ENCODE measurements at regions not wholly inside any gene's neighbourhood (a gene's known extent, or its start where the extent isn't known, plus 50 kb on each side); places are given as distances from the start of the nearest gene placed in this dataset.

DNA sequence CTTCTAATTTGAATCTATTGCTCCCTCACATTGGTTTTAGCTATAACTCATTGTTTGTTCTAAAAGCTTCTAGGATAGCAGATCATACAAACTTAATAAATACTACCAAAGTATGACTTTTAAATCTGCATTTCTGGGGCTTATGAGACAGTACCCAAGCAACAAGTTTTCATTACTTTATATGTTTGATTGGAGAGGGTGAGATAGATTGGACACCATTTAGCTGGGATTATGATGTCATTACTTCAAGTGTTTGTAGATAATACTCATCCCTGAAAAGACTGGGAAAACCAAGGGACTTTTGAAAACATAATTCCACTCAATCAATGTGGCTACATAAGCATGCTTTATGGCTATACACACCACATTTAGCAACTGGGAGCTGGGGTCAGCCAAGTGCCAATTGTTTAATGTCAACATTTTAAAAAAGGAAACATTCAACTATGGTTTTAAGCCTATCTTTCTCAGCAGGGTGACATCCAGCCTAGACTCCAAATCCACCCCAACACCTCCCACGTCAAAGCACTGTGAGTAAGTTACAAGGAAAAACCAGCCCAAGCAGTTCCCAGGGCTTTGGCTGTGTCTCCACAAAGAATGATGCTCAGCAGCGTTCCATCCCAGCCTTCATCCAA is 119.9 kb downstream of the ETAA1 start:
- DNase-seq = no peak

DNA sequence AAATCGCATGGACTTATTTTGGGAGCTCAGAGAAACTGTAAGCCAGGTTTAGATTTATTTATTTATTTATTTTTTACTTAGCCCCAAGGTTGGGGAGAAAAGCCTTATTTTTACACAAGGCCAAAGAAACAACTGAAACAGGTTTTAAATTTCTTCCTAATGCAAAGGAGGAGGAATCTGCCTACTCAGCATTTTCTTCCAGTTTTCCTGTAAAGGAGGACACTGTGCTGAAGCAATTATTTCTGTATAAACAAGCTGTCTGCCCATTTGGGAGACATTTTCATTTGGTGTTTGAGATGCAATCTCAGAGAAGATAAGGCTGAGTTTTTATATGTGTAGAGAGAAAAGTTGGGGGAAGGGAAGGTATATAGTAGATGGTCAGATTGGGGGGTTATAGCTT is 125.0 kb downstream of the ETAA1 start:
- no peak for DNase-seq

DNA sequence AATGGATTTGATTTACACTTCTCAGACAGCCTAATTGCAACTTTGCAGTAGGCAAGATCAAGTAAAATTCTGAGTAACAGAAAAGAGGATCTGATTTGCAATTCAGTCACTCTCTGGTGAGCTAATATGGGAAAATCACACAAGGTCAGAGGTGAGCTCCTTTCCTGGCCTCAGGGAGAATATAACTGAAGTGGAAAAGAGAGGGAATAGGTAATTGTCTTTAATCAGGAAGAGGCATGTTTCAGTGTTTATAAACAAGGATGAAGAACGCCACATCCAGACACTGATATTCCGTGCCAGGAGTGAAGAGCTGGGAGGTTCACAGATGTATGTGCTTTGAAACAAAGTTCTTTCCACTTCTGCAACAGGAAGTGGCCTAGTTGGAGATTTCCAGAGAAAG is 127.1 kb downstream of the ETAA1 start:
- no peak for DNase-seq

DNA sequence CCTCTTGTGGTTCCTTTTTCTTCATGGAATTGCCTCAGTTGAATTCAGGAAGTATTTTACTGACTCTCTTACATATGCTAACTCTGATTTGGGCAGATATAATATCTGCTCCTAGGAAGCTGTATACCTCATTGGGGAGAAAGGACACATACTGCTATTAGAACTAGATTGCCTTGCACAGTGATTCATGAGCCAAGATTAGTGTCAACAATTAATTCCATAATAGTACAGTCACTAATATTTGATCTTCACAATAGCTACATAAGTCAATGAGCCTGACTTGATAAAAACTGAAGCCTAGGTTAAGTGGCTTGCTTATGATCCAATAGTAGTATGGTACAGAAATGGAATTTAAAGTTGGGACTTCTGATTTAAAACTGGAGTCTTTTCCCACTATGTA is 127.6 kb downstream of the ETAA1 start:
- no peak for DNase-seq

DNA sequence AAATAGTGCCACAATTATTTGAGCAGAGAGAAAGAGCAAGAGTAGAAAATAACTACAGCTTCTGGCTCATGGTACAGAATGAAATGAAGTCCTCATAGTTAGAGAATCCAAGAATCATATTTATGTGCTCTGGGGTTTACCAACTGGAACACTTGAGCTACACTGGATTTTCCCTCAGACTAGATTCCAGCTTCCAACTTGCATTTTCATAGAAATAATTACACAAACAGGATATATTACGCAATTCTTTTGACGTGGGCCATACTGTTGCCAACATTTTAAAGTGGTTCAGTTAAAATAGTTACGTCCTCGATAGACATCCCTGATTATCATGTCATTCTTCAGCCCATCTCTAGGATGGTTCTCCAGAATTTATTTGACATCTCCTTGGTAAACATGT is 129.2 kb downstream of the ETAA1 start:
- DNase-seq = no peak

DNA sequence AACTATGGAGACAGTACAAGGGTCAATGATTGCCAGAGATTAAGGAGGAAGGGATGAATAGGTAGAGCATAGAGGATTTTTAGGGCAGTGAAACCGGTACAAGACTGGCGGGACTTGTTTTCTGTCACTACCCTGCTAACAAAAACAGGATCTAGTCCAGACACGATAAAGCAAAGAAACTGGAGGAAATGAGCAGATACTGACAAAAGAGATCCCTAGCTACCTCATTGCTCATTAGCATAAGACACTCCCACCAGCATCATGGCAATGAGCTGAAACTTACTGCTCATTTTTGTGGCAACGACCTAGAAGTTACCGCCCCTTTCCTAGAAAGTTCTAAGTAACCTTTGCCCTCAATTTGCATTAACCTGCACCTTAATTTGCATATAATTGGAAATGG is 131.2 kb downstream of the ETAA1 start:
- DNase-seq = no peak

DNA sequence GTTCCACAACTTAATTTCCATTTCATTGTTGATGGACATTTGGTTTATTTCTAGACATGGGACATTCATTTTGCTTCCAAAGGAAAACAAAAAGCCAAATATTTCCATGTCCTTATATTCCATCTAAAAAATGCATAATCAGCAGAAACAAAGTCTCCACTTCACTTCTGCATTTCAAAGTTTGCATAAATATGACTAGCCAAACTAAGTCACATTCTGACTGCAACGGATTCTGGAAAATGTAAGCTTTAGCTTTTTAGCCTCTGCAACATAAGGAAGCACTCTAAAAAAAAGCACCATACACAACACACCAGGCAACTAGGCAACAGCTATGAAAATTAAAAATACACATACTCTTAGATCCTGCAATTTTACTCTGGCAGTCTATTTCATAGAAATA is 135.3 kb downstream of the ETAA1 start:
- no peak for DNase-seq

DNA sequence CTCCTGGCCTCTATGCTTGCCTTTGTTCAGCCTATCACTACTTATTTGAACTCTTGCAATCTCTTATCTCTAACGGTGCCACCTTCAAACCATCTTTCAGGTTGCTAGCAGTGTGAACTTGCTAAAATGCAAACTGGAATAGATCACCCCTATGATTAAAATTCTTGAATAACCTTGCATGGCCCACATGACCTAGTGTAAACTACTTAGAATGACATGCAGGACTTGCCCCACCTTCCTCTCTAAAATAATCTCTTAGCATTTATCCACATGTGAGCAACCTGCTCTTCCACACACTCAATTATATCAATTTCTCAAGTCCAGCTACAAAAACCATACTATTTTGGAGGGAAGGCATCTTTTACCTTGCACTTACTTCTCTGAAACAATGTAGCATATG is 137.6 kb downstream of the ETAA1 start:
- DNase-seq = no peak

DNA sequence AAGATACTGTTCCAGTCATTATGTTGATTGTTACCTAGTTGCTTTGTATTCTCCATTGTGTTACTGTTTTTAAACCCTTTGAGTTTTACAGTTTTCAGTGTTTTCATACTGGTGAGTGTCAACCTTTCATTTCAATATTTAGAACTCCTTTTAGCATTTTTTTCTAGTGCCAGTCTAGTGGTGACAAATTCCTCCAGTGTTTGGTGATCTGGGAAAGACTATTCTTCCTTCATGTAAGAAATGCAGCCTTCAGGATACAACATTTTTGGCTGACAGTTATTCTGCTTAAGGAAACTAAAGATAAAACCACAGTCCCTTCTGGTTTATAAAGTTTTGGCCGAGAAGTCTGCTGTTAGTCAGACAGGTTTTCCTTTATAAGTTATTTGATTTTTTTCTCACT is 143.8 kb downstream of the ETAA1 start:
- no peak for DNase-seq

DNA sequence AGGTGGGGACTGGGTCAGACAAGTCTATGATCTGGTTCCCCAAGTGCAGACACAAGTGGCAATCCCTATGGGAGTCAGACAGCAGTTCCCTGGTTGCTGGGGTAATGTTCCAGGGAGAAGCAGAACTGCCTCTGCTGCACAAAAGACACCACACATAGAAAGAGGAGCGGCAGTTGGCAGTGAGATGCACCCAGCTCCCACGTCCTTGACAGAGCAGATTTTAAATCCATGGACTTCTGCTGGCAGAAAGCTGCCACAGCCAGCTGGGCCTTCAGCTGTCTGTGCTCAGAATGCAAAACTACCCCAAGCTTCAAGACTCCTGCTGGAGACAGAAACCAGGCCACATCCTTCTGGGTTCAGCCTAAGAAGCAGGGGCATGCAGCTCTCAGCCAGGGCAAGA is 147.2 kb downstream of the ETAA1 start:
- DNase-seq = no peak

DNA sequence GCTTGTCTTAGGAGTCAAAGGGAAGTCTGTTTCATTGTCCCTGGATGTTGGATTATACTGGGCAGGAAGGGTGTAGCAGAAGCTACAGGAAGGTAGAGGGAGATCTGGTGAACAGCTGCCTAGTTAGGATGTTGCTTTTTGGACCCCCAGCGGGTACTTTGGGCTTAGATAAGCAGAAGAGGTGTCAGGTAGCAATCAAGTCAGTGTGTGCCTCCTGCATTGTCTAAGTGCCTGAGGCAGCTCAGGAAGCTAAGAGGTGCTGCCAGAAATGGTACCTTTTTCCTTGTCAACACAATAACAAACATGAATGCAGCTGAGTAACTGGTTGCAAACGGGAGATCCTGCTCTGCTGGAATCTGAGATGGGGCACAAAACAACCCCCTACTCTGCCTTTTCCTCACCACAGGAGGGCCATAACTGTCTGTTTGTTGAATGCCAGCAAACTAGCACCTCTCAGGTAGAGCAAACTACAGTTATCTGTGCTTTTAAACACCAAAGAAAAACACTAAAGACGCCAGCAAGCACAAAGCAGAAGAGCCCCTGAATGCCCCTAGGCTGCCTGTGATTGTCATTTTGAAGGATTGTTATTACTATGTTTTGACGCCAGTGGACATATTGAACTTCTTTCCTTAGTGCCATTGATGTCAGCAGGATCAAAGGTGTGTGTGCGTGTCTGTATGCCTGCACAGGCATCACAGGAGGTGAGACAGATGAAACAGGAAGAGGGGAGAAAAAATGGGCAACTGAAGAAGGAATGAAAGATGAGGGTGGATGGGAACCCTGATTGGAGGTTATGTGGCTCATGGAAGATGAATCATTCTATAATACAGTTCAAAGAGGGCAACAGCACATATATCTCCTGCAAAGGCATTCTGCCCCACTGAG is 151.4 kb downstream of the ETAA1 start:
- DNase-seq = no peak

DNA sequence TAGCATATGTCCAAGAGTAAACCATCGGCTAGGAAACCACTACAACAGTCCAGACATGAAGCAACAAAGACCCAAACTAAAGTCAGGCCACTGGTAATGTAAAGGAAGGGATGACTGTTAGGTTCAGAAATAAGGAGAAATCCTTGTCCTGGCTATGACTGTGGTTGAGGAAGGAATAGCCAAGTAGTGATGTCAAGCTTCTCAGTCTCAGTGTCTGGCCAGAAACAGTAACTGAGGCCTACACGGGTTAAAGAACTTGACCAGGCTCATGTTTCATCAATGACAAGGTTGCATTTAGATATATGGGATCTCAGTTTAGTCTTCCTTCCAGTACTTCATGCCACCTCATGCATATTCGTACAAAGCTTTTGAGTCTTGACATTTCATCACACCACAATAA is 162.0 kb downstream of the ETAA1 start:
- no peak for DNase-seq

DNA sequence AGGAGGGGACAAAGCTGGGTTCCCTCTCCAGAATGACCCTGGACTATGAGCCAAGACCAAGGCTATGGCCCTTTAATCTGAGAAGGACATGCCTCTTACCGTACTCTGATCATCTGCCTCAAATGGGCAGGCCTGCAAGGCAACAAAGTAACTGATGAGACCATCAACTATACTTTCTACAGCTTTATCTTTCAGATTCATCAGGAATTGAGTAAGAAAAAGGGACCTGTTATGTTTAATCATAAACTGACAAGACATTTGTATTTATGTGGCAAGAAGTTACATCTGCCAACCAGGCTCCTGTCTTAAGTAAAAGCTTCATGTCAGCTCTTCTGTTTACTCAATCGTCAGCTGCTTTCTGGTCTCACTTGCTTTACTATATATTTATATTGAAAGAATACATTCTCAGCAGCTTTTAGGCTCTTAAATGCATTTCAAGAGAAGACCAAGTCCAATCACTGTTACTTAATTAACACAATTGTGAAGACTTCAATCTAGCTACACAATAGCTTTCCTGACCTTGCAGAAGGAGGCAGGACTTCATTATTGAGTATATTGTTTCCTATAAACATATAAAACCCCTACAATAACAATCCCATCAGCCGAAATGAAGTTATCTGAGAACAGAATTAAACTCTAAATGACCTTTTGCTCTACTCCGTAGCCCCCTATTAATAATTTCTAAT is 163.8 kb downstream of the ETAA1 start:
- DNase-seq = no peak

DNA sequence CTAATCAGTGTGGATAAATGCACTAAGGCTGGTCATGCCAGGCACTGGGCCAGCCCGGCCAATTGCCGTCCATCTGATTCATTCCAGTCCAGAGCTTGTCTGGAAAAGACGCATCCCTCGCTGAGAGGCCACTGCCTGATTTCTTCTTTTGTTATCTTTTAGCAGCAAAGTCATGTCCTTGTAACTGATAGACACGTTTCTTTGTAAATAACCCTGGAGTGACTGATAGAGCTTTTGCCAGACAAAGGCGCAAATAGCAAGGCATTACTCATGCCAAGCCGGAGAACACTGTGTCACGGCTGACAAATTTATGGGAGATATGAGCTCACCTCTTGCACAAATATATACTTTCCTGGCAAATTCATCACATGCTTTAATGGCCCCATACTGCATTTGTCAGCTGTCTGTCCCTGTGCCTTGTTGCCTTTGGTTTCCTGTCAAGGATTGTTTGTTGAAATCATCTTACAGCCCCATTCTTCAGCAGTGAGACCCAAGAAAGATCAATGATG is 164.4 kb downstream of the ETAA1 start:
- peak; percentile 6 for DNase-seq

DNA sequence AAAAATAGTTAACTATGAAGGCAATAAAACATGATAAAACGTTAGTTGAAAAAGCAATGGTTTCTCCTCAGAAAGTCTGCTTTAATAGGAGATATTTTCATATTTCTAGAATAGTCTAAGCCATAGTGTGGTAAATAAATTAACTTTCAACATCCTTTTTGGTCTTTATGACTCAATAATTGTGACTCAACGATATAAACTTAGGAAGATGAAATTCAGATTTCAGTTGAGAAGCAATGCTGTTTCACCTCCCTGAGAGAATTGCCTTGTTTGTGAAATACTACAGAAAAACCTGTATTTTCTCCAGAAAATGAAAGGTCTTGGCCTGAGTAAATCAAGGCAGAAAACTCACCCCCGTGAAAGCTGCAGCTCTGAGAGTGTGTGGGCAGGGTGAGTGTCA is 166.9 kb downstream of the ETAA1 start:
- DNase-seq = no peak

DNA sequence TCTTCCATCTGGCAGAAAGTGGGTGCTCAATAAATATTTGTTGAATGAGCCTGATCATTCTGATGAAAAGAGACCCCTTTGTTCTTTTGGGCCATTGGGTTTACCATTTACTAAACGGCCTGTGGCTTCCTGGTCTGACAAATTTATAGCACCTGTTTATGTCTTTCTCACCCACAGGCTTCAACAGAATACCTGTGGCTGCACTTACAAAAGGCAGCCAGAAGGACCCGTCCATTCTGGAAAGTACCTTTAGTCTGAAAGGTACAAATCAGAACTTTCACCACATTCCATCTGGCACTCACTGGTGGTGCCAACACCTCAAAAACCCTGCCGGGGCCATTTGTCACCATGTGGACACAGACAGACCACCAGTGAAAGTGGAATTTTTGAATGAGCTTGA is 167.5 kb downstream of the ETAA1 start:
- DNase-seq = no peak

DNA sequence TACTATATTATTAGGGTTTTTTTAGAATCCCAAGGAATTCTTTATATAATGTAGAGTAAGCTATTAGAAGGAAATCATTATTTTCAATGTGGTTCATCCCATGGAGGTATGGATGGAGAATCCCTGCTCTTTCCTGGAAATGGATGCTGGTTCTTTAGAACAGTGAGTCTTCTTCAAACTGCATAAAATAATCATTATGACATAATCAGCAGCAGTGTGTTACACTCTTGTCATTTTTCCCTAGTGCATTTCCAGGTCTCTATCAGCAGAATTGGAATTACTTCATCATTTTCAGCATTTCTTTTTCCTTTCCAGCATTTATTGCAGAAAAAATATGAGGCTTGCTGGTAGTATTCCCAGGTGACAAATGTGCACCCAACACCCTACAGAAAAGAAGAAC is 168.1 kb downstream of the ETAA1 start:
- DNase-seq = no peak

DNA sequence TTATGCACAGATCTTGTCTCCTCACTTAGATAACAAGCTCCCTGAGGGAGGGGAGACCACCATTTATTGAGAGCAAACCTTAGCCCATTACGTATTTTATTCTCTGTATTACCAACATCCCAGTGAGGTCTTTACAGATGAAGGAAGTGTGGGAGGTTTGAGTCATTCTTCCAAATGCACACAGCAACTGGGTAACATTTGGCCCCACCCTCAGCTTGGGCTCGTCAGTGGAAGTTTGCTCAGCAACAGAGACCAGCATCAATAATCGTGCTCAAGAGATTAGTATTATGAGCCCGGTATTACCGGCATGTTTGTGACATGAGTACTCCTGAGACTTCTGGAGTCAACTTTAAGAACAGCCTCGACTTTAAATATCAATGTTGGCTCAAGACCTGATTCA is 168.6 kb downstream of the ETAA1 start:
- peak; percentile 5 for DNase-seq

DNA sequence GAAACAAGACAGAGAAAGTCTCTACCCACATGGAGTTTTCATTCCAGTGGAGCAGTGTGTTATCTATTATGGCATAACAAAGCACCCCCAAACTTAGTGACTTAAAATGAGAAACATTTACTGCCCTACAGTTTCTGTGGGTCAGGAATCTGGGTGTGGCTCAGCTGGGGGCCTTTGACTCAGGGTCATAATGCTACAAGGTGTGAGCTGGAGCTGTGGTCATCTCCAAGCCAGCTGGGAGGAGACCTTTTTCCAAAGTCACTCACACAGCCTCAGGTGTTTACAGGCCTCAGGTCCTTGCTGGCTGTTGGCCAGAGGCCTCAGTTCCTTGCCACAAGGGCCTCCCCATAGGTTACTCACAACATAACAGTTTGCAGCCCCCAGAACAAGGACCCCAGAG is 169.2 kb downstream of the ETAA1 start:
- no peak for DNase-seq

DNA sequence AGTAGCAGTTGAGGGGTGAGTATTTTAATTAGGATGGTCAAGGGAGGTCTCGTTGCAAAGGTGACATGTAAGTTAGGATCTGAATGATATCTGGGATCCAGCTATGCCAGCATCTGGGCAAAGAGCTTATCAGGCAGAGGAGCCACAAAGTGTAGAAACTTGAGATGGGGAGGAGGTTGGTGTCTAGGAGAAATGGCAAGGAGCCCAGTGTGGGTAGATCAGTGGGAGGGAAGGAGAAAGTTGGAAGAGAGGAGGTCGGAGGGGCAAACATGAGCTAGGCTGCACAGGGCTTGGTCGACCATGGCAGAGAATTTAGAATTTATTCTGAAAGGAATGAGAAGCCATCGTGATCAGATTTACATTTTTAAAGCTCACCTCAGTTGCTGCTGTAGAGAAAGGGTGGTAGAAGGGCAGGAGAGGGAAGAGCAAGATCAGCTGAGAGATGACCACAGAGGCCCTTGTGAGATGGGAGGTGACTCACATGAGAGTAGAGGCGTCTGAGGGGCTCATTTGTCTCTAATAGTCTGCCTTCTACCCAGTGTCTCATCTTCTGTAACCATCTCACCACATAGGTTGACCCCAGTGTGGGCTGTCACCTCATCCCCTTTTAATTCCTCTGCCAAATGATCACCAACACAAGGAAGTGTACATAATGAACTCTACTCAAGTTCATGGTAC is 170.0 kb downstream of the ETAA1 start:
- DNase-seq = no peak

DNA sequence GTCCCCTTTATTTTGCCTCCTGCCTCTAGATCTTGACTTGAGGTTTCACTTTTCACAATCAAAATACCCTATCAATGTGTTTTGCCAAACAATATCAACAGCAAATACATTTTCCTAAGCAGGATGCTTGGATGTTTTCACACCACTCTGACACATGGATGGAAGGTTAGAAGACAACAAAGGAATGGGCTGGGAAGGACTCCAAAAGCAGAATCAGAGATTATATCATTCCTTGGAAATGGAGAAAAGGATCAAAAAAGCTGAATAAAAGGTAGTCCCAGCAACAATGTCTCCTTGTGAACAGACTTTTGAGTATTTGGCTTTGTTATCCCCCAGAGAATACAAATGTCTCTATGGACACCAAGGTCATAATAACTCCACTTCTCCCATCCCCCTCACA is 170.8 kb downstream of the ETAA1 start:
- no peak for DNase-seq

DNA sequence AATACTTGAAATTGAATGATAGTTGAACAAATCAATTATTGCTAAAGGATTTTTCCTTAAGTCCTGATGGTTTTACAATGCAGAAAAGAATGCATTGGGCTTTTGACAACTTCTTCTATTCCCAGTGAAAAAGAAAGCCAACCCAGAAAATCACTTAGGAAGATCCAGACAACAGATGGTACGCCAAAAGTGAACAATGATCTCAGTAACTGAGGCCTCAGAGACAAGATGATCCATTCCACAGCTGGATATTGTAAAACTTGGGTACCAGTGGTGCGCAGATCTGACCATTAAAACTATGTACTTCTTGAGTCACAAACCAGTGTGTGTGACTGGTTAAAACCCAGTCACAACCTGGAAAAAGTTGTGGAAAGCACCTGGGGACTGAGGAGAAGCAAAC is 173.5 kb downstream of the ETAA1 start:
- DNase-seq = no peak

Data from T1000 (cell line).